ENCODE measurements at regions not wholly inside any gene's neighbourhood (a gene's known extent, or its start where the extent isn't known, plus 50 kb on each side); places are given as distances from the start of the nearest gene placed in this dataset.

- H3K27me3 ChIP-seq (replicated peaks; ENCODE audit: insufficient read depth, low read length), result no peaks in the 10 kb centered on the region
- no peak overlapping the region for H3K9ac ChIP-seq (ENCODE audit: low read length)
- H3K4me2 ChIP-seq (ENCODE audit: low read depth, low read length), result no peak overlapping the region
- no peaks in the 10 kb centered on the region for H3K9me3 ChIP-seq (replicated peaks; ENCODE audit: insufficient read depth, low read length)
- no peaks in the 10 kb centered on the region for H3K79me2 ChIP-seq (ENCODE audit: low read length)
- DNase-seq, result no peak
- H3K36me3 ChIP-seq (replicated peaks; ENCODE audit: insufficient read depth, low read length), result no peaks in the 10 kb centered on the region
- no peaks in the 10 kb centered on the region for H3F3A ChIP-seq (ENCODE audit: insufficient read depth, low read length)
- no peak overlapping the region for H3K4me3 ChIP-seq (ENCODE audit: low read length)
- no peaks in the 10 kb centered on the region for H3K4me1 ChIP-seq (ENCODE audit: low read length)
- no peaks in the 10 kb centered on the region for H4K20me1 ChIP-seq (ENCODE audit: insufficient read depth, low read length)
- TF ChIP-seq EZH2 (optimal IDR thresholded peaks at IDR 0.05; ENCODE audit: low read depth, low read length) (no peak), EZH2phosphoT487 (IDR thresholded peaks at IDR 0.05; ENCODE audit: low read length) (no peak), CTCF (IDR thresholded peaks at IDR 0.05; ENCODE audit: low read length) (no peak)
- H3K27ac ChIP-seq (ENCODE audit: low read length), result no peak overlapping the region
- no peak overlapping the region for H2AFZ ChIP-seq (ENCODE audit: low read length)
- H3K9me2 ChIP-seq (replicated peaks; ENCODE audit: insufficient read depth, low read length), result no peaks in the 10 kb centered on the region
These were observed 78.2 kb upstream of the CST7 start for GRCh38 chr20:24870881-24871280.

GRCh38 chr20:24871480-24872213 lies 77.4 kb upstream of the CST7 start:
- no peak for TF ChIP-seq EZH2 (optimal IDR thresholded peaks at IDR 0.05; ENCODE audit: low read depth, low read length)
- no peak overlapping the region for H3K27ac ChIP-seq (ENCODE audit: low read length)

GRCh38 chr20:24872291-24873024 lies 76.6 kb upstream of the CST7 start:
- Histone ChIP-seq H3K4me1 (ENCODE audit: low read length) (no peaks in the 10 kb centered on the region), H4K20me1 (ENCODE audit: insufficient read depth, low read length) (no peaks in the 10 kb centered on the region), H3K9me2 (replicated peaks; ENCODE audit: insufficient read depth, low read length) (no peaks in the 10 kb centered on the region), H3K9ac (ENCODE audit: low read length) (no peak overlapping the region), H2AFZ (ENCODE audit: low read length) (no peak overlapping the region), H3K27me3 (replicated peaks; ENCODE audit: insufficient read depth, low read length) (no peaks in the 10 kb centered on the region), H3K79me2 (ENCODE audit: low read length) (no peaks in the 10 kb centered on the region), H3K4me2 (ENCODE audit: low read depth, low read length) (no peak overlapping the region), H3K27ac (ENCODE audit: low read length) (no peak overlapping the region), H3K9me3 (replicated peaks; ENCODE audit: insufficient read depth, low read length) (no peaks in the 10 kb centered on the region), H3F3A (ENCODE audit: insufficient read depth, low read length) (no peaks in the 10 kb centered on the region), H3K36me3 (replicated peaks; ENCODE audit: insufficient read depth, low read length) (no peaks in the 10 kb centered on the region), H3K4me3 (ENCODE audit: low read length) (no peak overlapping the region)
- TF ChIP-seq CTCF (IDR thresholded peaks at IDR 0.05; ENCODE audit: low read length) (no peak), EZH2phosphoT487 (IDR thresholded peaks at IDR 0.05; ENCODE audit: low read length) (no peak), EZH2 (optimal IDR thresholded peaks at IDR 0.05; ENCODE audit: low read depth, low read length) (no peak)
- no peak for DNase-seq

More at GRCh38 chr20:24871480-24872213, 77.4 kb upstream of the CST7 start:
- Histone ChIP-seq H3K79me2 (ENCODE audit: low read length) (no peaks in the 10 kb centered on the region), H3K4me2 (ENCODE audit: low read depth, low read length) (no peak overlapping the region), H3K4me1 (ENCODE audit: low read length) (no peaks in the 10 kb centered on the region), H3K9me3 (replicated peaks; ENCODE audit: insufficient read depth, low read length) (no peaks in the 10 kb centered on the region), H3K36me3 (replicated peaks; ENCODE audit: insufficient read depth, low read length) (no peaks in the 10 kb centered on the region), H3F3A (ENCODE audit: insufficient read depth, low read length) (no peaks in the 10 kb centered on the region), H3K4me3 (ENCODE audit: low read length) (no peak overlapping the region), H3K27me3 (replicated peaks; ENCODE audit: insufficient read depth, low read length) (no peaks in the 10 kb centered on the region), H4K20me1 (ENCODE audit: insufficient read depth, low read length) (no peaks in the 10 kb centered on the region), H2AFZ (ENCODE audit: low read length) (no peak overlapping the region), H3K9me2 (replicated peaks; ENCODE audit: insufficient read depth, low read length) (no peaks in the 10 kb centered on the region), H3K9ac (ENCODE audit: low read length) (no peak overlapping the region)
- no peak for DNase-seq
